ENCODE measurements at regions not wholly inside any gene's neighbourhood (a gene's known extent, or its start where the extent isn't known, plus 50 kb on each side); places are given as distances from the start of the nearest gene placed in this dataset.

DNA sequence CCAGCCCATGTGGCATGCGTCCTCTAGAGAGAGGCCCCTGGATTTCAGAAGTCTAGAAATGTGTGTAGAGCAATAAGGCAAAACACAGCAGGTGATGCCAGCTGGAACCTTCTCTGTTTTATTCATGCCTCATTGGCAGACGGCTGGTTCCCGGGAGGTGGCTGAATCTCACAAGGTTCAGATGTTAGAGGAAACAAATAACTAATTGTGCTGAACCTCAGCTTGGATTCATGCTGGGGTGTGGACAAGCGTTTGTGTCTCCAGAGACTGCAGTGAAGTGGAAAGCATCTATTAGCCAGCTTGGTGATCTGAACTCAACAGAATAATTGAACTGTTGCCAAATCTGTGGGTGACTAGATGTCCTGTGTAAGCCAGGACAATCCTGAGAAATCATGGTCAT, 131.1 kb upstream of the NR4A3 start:
- no peak for TF ChIP-seq CTCF (IDR thresholded peaks at IDR 0.05)
- no peak for TF ChIP-seq POLR2A (IDR thresholded peaks at IDR 0.05)
- 21 to 30% methylated on average over 4 of the region's 4 CpGs for WGBS, 2 donors
- H3K4me3 ChIP-seq (ENCODE audit: low read depth, poor library complexity, severe bottlenecking) = no peak overlapping the region
- intact Hi-C loops (cut with DNase I; ENCODE audit: low total_unique reads) = loop anchor here (5.0 kb wide), 1 partner anchor 93 kb away; no protein-coding TSS in a partner anchor
- DNase-seq (ENCODE audit: low spot score in 2 of 2) = no peak

DNA sequence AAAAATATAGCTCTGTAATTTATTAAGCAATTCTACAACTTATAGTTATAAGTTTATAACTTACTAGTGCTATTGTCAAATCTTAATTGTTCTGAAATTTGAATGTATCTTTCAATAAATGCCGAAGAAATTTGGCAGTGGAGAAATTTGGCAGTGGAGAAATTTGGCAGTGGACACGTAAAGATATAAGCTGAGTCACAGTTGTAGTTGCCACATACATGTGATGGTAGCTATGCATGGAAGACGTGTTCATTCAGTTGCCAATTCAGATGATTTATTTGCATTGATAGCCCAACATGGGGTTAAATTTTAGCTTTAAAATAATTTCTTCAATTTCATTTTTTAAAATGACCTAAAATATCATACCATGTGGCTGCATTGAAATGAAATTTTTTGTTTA, 127.8 kb upstream of the NR4A3 start:
- no peak for TF ChIP-seq CTCF (IDR thresholded peaks at IDR 0.05)
- DNase-seq (ENCODE audit: low spot score in 2 of 2) = no peak
- H3K4me3 ChIP-seq (ENCODE audit: low read depth, poor library complexity, severe bottlenecking) = no peak overlapping the region
- intact Hi-C loops (cut with DNase I; ENCODE audit: low total_unique reads) = loop anchor here (5.0 kb wide), 1 partner anchor 97 kb away; no protein-coding TSS in a partner anchor
- 33 to 55% methylated on average over 3 of the region's 3 CpGs for whole genome bisulfite sequencing, 2 donors

- intact Hi-C loops (cut with DNase I; ENCODE audit: low total_unique reads) = loop anchor here (5.0 kb wide), 1 partner anchor 97 kb away; no protein-coding TSS in a partner anchor
- TF ChIP-seq CTCF (IDR thresholded peaks at IDR 0.05) (no peak), POLR2A (IDR thresholded peaks at IDR 0.05) (no peak)
- no peak for DNase-seq (ENCODE audit: low spot score in 2 of 2)
- WGBS, 2 donors = 54 to 63% methylated on average over 1 of the region's 1 CpG
- no peak overlapping the region for H3K4me3 ChIP-seq (ENCODE audit: low read depth, poor library complexity, severe bottlenecking)
These were observed 127.3 kb upstream of the NR4A3 start for GRCh38 chr9:99694393-99694792.

DNA sequence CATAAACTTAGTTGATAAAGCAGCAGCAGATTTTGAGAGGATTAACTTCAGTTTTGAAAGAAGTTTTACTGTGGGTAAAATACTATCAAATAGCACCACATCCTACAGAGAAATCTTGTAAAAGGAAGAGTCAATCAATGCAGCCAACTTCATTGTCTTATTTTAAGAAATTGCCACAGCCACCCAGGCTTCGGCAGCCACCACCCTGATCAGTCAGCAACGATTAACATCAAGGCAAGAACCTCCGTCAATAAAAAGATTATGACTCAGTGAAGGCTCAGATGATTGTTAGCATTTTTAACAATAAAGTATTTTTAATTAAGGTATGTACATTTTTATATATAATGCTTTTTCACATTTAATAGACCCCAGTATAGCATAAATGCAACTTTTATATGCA, 122.3 kb upstream of the NR4A3 start:
- no peak for DNase-seq (ENCODE audit: low spot score in 2 of 2)
- no peak overlapping the region for H3K4me3 ChIP-seq (ENCODE audit: low read depth, poor library complexity, severe bottlenecking)
- intact Hi-C loops (cut with DNase I; ENCODE audit: low total_unique reads) = no loop called here
- WGBS, 2 donors = 74 to 87% methylated on average over 3 of the region's 3 CpGs
- no peak for TF ChIP-seq CTCF (IDR thresholded peaks at IDR 0.05)
- no peak for TF ChIP-seq POLR2A (IDR thresholded peaks at IDR 0.05)

DNA sequence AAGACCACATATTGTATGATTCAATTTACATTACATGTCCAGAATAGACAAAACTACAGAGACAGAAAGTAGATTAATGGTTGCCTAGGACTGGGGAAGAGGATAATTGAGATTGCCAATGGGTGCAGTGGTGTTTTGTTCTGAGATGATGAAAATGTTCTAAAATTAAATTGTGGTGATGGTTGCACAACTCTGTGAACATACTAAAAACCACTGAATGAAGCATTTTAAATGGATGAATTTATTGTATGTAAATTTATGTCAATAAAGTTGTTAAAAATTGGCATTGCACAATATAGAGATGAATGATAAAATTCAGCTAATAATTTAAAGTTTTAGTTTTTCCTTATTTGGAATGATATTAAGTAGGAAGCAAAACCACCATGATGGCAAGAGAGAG, 109.5 kb upstream of the NR4A3 start:
- intact Hi-C loops (cut with DNase I; ENCODE audit: low total_unique reads) = no loop called here

More for the DNA sequence above, 109.5 kb upstream of the NR4A3 start:
- TF ChIP-seq CTCF (IDR thresholded peaks at IDR 0.05) (no peak), POLR2A (IDR thresholded peaks at IDR 0.05) (no peak)
- no peak for DNase-seq (ENCODE audit: low spot score in 2 of 2)
- H3K4me3 ChIP-seq (ENCODE audit: low read depth, poor library complexity, severe bottlenecking) = no peak overlapping the region
